ENCODE measurements at regions not wholly inside any gene's neighbourhood (a gene's known extent, or its start where the extent isn't known, plus 50 kb on each side); places are given as distances from the start of the nearest gene placed in this dataset.

- intact Hi-C loops (cut with DNase I; ENCODE audit: low total_unique reads) (loop anchor here (10.0 kb wide), 1 partner anchor 565 kb away; no protein-coding TSS in a partner anchor), in situ Hi-C loops (cut with MboI; ENCODE audit: low sequenced_read_pairs in 4 of 4) (loop anchor here in 3 of 4 donors (10.0 to 25.0 kb wide), 3 partner anchors 248 to 565 kb away; no protein-coding TSS in a partner anchor)
- no peaks in the 10 kb centered on the region for H3K9me3 ChIP-seq
- H3K27ac ChIP-seq, result no peak overlapping the region
- no peaks in the 10 kb centered on the region for H3K4me1 ChIP-seq
- no peaks in the 10 kb centered on the region for H3K36me3 ChIP-seq
- ATAC-seq (no peak), DNase-seq (no peak)
- no peaks in the 10 kb centered on the region for H3K27me3 ChIP-seq
- no peak overlapping the region for H3K4me3 ChIP-seq
- TF ChIP-seq POLR2A (IDR thresholded peaks at IDR 0.05), result no peak
- TF ChIP-seq CTCF (IDR thresholded peaks at IDR 0.05 in 4 of 5, conservative IDR thresholded peaks at IDR 0.05 in 1 of 5), result no peak
These were observed 336.9 kb upstream of the PREP start for GRCh38 chr6:105739764-105740163.

- intact Hi-C loops (cut with DNase I; ENCODE audit: low total_unique reads), result loop anchor here (1.0 to 10.0 kb wide), 4 partner anchors 259 to 571 kb away; partner anchors contain the start of gene PRDM1
- H3K36me3 ChIP-seq, result no peaks in the 10 kb centered on the region
- TF ChIP-seq POLR2A (IDR thresholded peaks at IDR 0.05) (no peak), CTCF (IDR thresholded peaks at IDR 0.05 in 4 of 5, conservative IDR thresholded peaks at IDR 0.05 in 1 of 5) (peak; percentile 44 to 64 (median 56))
- H3K9me3 ChIP-seq, result no peaks in the 10 kb centered on the region
- no peak overlapping the region for H3K27ac ChIP-seq
- H3K4me1 ChIP-seq, result no peaks in the 10 kb centered on the region
- DNase-seq (no peak), ATAC-seq (no peak)
- in situ Hi-C loops (cut with MboI; ENCODE audit: low sequenced_read_pairs in 4 of 4), result loop anchor here in 3 of 4 donors (10.0 to 25.0 kb wide), 3 partner anchors 254 to 571 kb away; no protein-coding TSS in a partner anchor
- no peak overlapping the region for H3K4me3 ChIP-seq
- no peaks in the 10 kb centered on the region for H3K27me3 ChIP-seq
These were observed 330.8 kb upstream of the PREP start for GRCh38 chr6:105733556-105734162.

GRCh38 chr6:105728995-105729394 is 326.1 kb upstream of the PREP start:
- H3K27me3 ChIP-seq, result no peaks in the 10 kb centered on the region
- DNase-seq, result no peak
- H3K27ac ChIP-seq, result no peak overlapping the region
- H3K36me3 ChIP-seq, result no peaks in the 10 kb centered on the region
- in situ Hi-C loops (cut with MboI; ENCODE audit: low sequenced_read_pairs in 4 of 4), result loop anchor here in 1 of 4 donors (25.0 kb wide), 1 partner anchor 258 kb away; no protein-coding TSS in a partner anchor
- no peaks in the 10 kb centered on the region for H3K9me3 ChIP-seq
- no peak for TF ChIP-seq POLR2A (IDR thresholded peaks at IDR 0.05)
- no peak for TF ChIP-seq CTCF (IDR thresholded peaks at IDR 0.05 in 4 of 5, conservative IDR thresholded peaks at IDR 0.05 in 1 of 5)
- H3K4me3 ChIP-seq, result no peak overlapping the region
- ATAC-seq, result no peak
- H3K4me1 ChIP-seq, result peaks cover 9 to 10% of the 10 kb centered on the region in 2 donors
- intact Hi-C loops (cut with DNase I; ENCODE audit: low total_unique reads), result no loop called here

- H3K4me3 ChIP-seq, result no peak overlapping the region
- intact Hi-C loops (cut with DNase I; ENCODE audit: low total_unique reads), result no loop called here
- in situ Hi-C loops (cut with MboI; ENCODE audit: low sequenced_read_pairs in 4 of 4), result loop anchor here in 1 of 4 donors (25.0 kb wide), 1 partner anchor 260 kb away; no protein-coding TSS in a partner anchor
- no peak overlapping the region for H3K27ac ChIP-seq
- ATAC-seq (no peak), DNase-seq (no peak)
- peaks cover 9 to 10% of the 10 kb centered on the region in 2 donors for H3K4me1 ChIP-seq
- H3K36me3 ChIP-seq, result no peaks in the 10 kb centered on the region
- H3K9me3 ChIP-seq, result no peaks in the 10 kb centered on the region
- TF ChIP-seq CTCF (IDR thresholded peaks at IDR 0.05 in 4 of 5, conservative IDR thresholded peaks at IDR 0.05 in 1 of 5) (no peak), POLR2A (IDR thresholded peaks at IDR 0.05) (no peak)
- H3K27me3 ChIP-seq, result no peaks in the 10 kb centered on the region
These were observed 324.2 kb upstream of the PREP start for GRCh38 chr6:105726902-105727655.

Data from gastrocnemius medialis (tissue), 4 donors.